Stimulated activated CD8-positive, alpha-beta memory T cell treated with anti-CD3 and anti-CD28 coated beads, Interleukin-15, amount 100 ng/mL, for 48 hours (primary cell): ENCODE measurements at regions not wholly inside any gene's neighbourhood (a gene's known extent, or its start where the extent isn't known, plus 50 kb on each side); places are given as distances from the start of the nearest gene placed in this dataset.
"Not testable (repeated sequence)": the region's sequence is repeated elsewhere in the genome, so short reads cannot be mapped to it uniquely, and the experiment has no call there.

Experiments used
- DNase-seq, 2 donors: peaks; one replicate each; pipeline ENCODE4 v3.0.0-alpha.2; 2020; ENCODE audit warnings: low read depth in 2 of 2

DNA sequence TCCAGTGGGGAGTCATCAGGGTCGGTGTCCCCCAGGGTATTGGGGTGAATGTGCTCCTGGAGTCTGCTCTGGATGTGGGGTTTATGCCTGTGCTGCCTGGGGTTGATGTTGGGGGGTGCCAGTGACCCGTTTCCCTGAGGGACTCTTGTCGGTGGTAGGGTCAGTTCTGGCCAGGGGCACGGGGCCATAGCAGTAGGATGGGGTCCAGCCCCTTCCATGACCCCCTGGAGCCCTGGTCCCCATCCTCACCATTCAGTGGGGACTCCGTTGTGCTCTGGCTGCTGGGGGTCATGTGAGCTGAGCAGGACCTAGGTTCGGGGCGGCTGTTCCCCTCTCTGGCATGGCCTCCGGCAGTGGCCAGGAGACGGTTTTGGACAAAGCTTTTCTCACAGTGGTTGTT is 530.8 kb downstream of the GOLGA6L6 start:
- not testable (repeated sequence) for DNase-seq

DNA sequence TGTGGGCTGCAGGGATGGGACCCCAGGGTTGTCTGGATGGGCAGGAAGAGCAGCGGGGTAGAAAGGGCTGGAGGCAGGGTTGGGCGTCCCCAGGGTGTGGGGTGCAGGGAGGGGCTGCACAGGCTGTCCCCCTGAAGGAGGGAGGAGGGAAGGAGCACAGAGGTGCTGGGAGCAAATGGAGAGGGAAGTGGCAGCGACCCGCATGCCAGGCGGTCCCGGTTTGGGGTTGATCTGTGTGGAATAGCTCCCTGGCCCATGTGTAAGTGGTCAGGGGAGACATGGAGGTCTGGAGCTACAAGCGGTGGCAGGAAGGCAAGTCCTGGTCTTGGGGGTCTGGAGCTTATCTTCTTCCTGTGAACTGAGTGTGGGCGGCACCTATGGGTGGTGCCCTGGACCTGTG is 532.0 kb downstream of the GOLGA6L6 start:
- DNase-seq = not testable (repeated sequence)

DNA sequence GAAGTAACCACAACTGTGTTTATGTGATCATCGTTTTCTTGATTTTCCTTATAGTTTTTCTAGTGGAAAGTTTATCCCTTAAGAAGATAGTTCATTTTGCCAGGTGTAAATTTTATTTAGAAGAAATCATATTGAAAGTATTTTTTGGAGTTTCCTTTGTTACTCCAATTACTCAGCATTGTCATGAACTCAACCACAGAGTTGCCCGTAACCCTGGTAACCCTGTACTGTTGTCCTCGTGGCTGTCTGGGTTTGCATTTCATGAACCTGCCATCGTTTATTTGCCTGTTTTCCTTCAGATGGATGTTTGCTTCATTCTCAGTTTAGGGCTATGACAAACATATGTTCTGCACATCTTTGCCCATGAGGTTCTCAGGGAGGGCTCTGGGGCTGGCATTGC is 534.3 kb downstream of the GOLGA6L6 start:
- DNase-seq = not testable (repeated sequence)

DNA sequence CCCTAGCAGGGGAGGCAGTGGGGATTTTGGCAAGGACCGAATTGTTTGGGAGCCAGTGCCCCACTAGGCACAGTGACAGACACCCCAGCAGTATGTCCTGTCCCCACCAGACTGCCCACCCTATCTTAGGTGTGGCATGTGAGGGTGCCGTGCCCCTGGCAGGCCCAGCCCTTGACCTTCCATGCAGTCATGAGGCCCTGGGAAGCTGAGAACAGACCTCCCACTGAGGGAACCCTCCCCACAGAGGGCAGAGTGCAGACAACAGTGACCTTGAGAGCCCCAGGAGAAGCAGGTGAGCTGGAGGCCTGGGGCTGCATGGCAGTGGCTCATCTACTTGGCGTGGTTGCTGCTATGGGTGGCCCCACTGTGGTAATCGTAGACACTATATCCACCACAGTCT is 538.1 kb downstream of the GOLGA6L6 start:
- not testable (repeated sequence) for DNase-seq

DNA sequence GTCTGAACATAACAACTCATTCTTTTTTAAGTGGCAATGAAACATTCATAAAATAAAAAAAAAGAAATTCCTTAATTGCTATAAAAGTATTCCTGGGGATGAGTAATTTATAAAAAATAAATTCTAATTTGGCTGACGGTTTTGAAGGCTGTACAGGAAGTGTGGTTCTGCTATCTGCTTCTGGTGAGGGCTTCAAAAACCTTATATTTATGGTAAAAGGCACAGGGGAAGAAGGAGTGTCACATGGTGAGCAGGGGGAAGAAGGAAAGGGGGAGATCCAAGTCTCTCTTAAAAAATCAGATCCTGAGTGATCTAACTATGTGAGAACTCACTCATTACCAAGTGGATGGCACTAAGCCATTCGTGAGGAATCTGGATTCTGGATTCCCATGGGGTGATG is 539.0 kb downstream of the GOLGA6L6 start:
- DNase-seq = not testable (repeated sequence)

DNA sequence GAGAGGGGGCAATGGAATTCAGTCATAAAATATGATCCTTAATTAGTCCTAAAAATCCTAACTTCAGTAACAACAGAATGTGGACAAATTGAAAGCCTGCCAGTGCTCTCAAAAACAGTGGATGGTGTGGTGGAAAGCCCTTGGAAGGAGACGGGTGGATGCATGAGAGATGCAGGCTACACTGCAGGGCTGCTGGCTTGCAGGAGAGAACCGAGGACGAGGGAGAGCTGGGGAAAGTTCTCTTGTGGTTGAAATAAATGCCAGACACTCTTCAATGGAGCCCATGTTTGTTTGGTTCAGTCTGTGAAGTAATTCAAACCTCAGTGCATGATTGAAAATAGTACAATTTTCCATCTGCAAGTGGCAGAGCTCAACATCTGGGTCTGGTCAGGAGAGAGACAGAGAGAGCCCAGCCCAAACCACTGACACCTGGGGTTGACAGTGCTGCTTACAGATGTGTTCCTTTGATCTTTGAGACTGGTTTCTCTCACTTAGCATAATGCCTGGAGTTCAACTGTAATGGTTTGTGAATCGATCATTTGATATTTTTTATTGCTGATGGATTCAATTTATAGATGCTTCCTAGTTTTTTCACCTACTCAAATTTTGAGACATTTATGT is 544.9 kb downstream of the GOLGA6L6 start:
- DNase-seq = not testable (repeated sequence)

DNA sequence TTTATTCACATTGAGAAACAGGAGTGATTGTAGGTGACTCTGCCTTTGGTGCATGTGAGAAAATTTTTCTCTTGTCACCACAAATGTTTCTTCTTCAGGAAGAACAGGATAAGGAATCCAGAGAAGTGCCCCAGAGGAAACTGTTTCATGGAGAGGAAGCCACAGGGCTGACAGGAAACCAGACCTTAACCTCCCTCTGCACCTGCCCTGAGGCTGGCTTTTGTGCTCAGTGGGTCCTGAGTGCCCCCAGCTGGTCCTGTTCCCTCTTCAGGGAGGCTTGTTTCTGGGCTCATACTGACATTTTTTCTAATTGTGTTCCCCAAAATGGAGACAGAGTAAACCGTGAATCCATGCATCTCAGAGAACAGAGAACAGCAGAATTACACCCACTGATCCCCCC is 546.3 kb downstream of the GOLGA6L6 start:
- DNase-seq = not testable (repeated sequence)

DNA sequence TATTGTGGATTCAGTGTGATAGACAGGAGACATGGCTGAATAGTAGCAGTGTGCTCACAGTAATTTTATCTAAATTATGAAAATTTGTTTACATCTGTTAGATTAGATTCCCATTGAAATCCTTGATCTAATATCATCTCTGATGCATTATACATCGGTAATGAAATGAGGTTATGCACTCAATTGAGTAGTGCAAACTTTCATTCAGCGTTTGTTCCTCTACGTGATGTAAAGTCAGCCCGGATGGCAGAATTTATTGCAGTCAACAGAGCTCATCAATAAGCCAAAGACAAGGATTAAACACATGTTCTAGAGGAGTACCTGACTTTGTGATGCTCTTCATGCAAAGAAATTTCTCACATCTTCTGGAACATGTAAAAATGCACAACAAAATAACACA is 549.2 kb downstream of the GOLGA6L6 start:
- no peak for DNase-seq

DNA sequence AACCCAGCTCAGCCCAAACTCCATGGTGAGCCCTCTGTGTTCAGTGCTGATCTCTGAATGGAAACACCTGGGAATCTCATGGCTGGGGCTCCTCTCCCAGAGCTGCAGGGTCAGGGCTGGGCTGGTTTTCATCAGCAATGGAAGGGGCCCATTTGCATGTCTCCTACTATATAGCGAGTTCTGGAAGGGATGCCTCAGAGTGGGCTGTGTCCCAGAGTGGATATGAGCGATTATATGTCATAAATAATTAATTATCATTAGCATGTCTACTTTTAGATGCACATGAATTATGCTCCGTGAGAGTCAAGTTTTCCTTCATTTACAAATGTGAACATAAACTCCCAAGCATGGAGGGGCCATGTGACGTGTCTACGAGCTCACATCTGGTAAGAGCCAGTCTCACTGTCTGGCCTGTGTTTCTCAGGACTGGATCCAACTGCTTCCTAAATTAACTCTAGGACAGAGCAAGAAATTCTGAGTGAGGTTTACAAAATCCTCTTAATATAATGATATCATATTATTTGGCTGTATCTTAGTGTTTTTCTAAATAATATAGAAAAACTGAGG is 553.4 kb downstream of the GOLGA6L6 start:
- no peak for DNase-seq

DNA sequence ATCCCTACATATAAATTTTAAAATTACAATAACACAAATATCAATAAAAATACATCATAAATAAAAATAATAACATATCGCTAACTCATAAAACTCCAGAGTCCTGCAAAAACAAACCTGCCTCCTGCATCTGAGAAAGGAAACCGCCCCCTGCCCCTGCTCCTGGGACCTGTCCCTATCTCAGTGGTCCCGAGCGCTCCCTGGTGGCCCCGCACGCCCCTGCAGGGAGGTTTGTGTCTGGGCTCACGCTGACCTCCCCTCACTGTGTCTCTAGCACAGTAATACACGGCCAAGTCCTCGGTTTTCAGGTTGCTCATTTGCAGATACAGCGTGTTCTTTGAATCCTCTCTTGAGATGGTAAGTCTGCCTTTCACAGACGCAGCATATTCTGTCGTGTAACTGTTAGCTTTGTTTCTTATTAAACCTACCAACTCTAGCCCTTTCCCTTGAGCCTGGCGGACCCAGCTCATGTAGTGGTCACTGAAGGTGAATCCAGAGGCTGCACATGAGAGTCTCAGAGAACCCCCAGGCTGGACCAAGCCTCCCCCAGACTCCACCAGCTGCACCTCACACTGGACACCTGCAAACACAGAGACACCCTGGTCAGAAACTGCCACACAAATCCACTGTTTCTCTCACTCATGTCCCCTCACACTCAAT is 554.1 kb downstream of the GOLGA6L6 start:
- no peak for DNase-seq

DNA sequence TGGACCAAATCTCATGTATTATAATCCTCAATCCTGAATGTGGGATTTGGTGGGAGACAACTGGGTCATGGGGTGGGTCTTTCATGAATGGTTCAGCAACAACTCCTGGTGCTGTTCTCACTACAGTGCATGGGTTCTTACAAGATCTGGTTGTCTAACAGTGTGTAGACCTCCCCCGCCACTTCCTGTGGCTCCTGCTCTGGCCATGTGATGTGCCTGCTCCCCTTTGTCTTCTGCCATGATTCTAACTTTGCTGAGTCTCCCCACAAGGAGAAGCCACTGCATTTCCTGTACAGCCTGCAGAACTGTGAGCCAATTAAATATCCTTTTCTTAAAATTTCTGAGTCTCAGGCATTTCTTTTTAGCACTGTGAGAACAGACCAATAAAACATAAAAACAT is 557.5 kb downstream of the GOLGA6L6 start:
- no peak for DNase-seq

DNA sequence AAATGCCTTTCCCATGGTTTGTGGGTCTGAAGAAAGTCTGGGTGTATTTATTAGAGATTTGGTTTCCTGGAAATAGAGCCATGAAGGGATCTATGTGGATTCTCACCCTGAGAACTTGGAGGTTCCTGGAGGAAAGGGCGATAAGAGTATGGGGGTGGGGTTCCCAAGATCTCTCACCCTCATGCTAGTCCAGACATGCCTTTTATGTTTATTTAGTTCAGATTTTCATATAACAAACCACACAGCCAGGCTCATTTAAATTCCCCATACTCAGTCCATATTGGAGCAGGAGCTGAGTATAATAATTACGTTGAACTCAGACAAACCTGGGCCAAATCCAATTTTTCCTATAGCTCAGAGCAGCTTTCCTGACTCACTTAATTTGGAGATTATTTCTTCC is 566.6 kb downstream of the GOLGA6L6 start:
- DNase-seq = no peak

DNA sequence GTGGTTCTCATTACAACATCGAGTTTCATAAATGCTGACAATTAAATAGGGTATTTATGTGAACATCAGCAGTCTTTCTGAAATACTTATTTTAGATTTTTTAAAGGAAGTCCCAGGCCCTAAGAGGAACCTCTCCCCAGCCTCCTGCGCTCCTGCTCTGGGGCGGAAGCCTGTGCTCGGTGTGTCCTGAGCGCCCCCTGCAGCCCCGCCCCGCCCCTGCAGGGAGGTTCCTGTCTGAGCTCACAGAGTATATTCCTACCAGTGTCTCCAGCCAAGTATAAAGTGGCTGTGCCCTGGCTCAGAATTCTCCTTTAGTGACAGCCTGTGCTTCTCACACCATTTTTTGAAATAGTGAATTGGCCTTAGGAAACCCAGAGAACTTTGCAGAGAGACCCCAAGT is 567.9 kb downstream of the GOLGA6L6 start:
- no peak for DNase-seq

DNA sequence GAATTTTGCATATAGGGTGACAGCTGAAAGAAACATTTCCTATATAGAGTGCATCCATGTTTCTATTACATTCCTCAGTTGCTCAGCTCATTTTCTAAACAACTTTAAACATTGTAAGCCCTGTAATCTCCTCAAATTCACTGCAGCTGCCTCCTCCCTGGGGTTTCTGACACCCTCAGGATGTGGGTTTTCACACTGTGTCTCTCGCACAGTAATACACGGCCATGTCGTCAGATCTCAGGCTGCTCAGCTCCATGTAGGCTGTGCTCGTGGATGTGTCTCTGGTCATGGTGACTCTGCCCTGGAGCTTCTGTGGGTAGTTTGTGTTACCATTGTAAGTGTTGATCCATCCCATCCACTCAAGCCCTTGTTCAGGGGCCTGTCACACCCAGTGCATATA is 569.0 kb downstream of the GOLGA6L6 start:
- not testable (repeated sequence) for DNase-seq

DNA sequence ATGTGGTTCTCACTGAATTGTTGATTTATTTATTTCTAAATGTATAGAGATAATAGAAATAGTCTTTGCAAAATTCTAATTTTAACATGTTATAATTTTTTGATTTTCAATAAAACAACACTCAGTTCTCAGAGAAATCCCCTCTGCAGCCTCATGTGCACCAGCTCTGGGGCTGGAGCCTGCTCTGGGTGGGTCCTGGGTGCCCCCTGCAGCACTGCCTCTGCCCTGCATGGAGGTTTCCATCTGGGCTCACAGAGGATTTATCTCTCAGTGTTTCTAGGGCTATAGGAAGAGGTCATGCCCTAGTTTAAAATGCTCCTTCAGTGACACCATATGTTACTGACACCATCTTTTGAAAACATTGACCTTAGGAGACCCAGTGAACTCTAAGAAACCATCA is 576.0 kb downstream of the GOLGA6L6 start:
- not testable (repeated sequence) for DNase-seq

DNA sequence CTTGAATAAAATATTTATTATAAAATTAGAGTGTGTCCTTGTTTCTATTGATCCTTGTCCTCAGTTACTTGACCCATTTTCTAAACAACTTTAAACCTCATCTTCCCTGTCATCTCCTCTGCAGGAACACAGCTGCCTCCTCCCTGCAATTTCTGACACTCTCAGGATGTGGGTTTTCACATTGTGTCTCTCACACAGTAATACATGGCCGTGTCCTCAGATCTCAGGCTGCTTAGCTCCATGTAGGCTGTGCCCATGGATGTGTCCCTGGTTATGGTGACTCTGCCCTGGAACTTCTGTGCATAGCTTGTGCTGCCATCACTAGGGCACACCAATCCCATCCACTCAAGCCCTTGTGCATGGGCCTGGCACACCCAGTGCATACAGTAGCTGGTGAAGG is 577.1 kb downstream of the GOLGA6L6 start:
- DNase-seq = not testable (repeated sequence)

DNA sequence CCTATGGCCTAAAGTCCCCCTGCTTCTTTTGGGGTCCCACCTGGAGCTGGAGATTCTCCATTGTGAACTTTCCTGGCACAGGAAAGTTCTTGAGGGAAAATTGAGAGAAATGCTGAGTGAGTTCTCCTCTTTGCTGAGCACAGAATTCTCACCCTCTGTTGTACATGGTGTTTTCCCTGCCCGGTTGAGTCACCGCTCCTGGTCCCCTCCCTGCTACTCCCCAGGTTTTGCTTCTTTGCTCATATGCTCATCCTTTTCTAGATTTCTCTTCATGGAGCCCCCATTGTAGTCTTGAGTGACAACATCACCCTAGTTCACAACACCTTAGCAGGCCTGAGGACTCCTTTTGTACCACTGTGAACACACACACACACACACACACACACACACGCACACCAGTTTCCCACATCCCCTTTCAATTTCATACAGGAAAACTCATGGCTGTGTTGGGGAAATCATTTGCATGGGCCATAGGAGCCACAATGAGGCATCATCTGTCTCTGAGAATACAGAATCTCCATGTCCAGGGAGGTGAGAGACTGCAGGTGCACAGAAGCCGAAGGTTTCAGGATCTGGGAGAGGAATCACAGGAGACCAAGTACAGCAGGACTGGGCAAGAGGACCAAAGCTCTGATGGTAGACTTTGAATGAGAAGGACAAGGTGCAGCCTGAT is 585.3 kb downstream of the GOLGA6L6 start:
- DNase-seq = no peak

DNA sequence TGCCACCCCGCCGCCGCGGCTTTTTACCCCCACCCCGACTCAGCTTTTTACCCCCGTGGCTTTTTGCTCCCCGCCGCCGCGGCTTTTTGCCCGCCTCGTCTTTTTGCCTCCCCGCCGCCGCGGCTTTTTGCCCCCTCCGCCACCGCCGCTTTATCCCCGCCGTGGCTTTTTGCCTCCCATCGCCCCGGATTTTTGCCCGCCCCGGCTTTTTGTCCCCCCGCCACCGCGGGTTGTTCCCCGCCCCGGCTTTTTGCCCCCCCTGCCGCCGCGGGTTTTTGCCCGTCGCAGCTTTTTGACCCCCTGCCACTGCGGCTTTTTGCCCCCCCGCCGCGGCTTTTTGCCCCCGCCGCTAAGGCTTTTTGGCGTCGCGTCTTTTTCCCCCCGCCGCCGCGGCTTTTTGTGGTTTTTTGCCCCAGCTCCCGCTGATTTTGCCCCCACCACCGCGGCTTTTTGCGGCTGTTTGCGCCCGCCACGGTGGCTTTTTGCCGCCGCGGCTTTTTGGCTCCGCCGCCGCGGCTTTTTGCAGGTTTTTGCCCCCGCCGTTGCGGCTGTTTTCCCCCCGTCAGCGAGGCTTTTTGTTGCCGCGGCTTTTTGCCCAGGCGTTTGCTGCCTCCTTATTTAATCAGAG is 597.2 kb downstream of the GOLGA6L6 start:
- no peak for DNase-seq

DNA sequence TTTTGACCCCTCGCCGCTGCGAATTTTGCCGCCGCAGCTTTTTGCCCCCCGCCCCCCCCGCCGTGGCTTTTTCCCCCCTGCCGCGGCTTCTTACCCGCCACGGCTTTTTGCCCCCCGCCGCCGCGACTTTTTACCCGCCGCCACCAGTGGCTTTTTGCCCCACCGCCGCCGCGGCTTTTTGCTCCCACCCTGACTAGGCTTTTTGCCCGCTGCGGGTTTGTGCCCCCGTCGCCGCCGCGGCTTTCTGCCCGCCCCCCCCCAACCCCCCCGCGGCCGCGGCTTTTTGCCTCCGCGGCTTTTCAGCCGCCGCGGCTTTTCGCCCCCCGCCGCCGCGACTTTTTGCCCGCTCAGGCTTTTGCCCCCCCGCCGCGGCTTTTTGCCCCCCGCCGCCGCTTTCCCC is 598.1 kb downstream of the GOLGA6L6 start:
- DNase-seq = no peak

DNA sequence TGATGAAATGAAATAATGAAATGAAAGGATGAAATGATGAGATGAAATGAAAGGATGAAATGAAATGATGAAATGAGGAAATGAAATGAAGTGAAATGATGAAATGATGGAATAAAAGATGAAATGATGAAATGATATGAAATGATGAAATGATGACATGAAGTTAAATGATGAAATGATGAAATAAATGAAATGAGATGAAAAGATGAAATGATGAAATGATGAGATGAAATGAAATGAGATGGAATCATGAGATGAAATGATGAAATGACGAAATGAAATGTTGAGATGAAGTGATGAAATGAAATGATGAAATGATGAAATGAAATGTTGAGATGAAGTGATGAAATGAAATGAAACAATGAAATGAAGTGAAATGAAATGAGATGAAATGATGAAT is 638.3 kb downstream of the GOLGA6L6 start:
- DNase-seq = not testable (repeated sequence)

DNA sequence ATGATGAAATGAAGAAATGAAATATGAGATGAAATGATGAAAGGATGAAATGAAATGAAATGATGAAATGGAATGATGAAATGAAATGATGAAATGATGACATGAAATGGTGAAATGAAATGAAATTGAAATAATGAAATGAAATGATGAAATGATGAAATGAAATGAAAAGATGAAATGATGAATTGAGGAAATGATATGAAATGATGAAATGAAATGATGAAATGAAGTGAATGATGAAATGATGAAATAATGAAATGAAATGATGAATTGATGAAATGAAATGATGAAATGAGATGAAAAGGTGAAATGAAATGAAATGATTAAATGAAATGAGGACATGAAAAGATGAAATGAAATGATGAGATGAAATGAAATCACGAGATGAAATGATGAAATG is 639.2 kb downstream of the GOLGA6L6 start:
- DNase-seq = not testable (repeated sequence)

DNA sequence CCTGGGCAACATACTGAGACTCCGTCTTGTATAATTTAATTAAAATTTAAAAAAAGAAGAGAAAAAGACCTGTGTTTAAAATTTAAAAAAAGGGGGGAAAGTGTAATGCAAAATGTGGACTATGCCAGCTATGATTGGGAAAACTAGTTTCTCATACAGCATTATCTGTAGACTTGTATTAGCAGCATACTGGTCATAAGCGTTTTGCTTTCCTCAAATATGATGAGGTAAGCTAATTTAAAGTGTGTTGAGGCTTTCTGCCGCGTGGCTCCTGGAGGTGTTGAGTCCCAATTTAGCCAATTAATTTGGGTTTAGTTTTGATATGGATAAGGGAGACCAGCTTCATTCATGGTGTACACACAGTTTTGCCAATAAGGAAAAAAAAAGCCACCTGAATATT is 640.2 kb downstream of the GOLGA6L6 start:
- DNase-seq = not testable (repeated sequence)
